HEK293 (cell line): ENCODE measurements at regions not wholly inside any gene's neighbourhood (a gene's known extent, or its start where the extent isn't known, plus 50 kb on each side); places are given as distances from the start of the nearest gene placed in this dataset.

Source experiments
- CTCF ChIP-seq: fragments of 450-650 bp; formaldehyde crosslinking; IDR thresholded peaks from 2 replicates; pipeline ENCODE4 v1.5.1; 2016; ENCODE audit warnings: missing biosample characterization, missing genetic modification characterization
- SALL2 ChIP-seq: fragments of 450-650 bp; formaldehyde crosslinking; IDR thresholded peaks from 2 replicates; pipeline ENCODE4 v1.5.0; 2017; ENCODE audit warnings: missing biosample characterization, mild to moderate bottlenecking, missing genetic modification characterization, borderline replicate concordance
- ZNF146 ChIP-seq: fragments of 450-650 bp; formaldehyde crosslinking; IDR thresholded peaks from 2 replicates; pipeline ENCODE4 v1.5.1; 2016; ENCODE audit warnings: missing biosample characterization, missing genetic modification characterization
- ZNF24 ChIP-seq: fragments of 450-650 bp; formaldehyde crosslinking; IDR thresholded peaks from 2 replicates; pipeline ENCODE4 v1.5.1; 2016; ENCODE audit warnings: missing biosample characterization, missing genetic modification characterization
- ZNF362 ChIP-seq: fragments of 450-650 bp; formaldehyde crosslinking; IDR thresholded peaks from 2 replicates; pipeline ENCODE4 v1.5.1; 2016; ENCODE audit warnings: missing biosample characterization, missing genetic modification characterization
- ZNF561 ChIP-seq: fragments of 450-650 bp; IDR thresholded peaks from 2 replicates; pipeline ENCODE4 v1.5.1; 2018; ENCODE audit warnings: missing biosample characterization, missing genetic modification characterization, borderline replicate concordance
- ZNF76 ChIP-seq: fragments of 450-650 bp; formaldehyde crosslinking; IDR thresholded peaks from 2 replicates; pipeline ENCODE4; 2016; ENCODE audit warnings: low read depth, missing biosample characterization, missing genetic modification characterization, borderline replicate concordance
- ZSCAN30 ChIP-seq: fragments of 450-650 bp; IDR thresholded peaks from 2 replicates; pipeline ENCODE4 v1.5.1; 2018; ENCODE audit warnings: missing biosample characterization, mild to moderate bottlenecking, missing genetic modification characterization, moderate library complexity

GRCh38 chr20:48521121-48521520, 306.7 kb downstream of the PREX1 start:
- TF ChIP-seq ZNF76 (tag by site-specific recombination) (no peak), CTCF (tag by site-specific recombination) (no peak), ZNF24 (tag by site-specific recombination) (no peak), ZNF146 (no peak), ZNF362 (tag by site-specific recombination) (no peak), ZNF561 (no peak), SALL2 (tag by site-specific recombination) (no peak), ZSCAN30 (no peak)
